Loucy (cell line): ENCODE measurements at regions not wholly inside any gene's neighbourhood (a gene's known extent, or its start where the extent isn't known, plus 50 kb on each side); places are given as distances from the start of the nearest gene placed in this dataset.

Experiments
- H2AFZ ChIP-seq: fragments of 200-600 bp; sonication (generic); 2 replicates; pipeline ENCODE4 v1.6.0; 2016; ENCODE audit warnings: antibody characterized with exemption, mild to moderate bottlenecking, low read length, moderate library complexity
- H3F3A ChIP-seq: fragments of 200-600 bp; 2 replicates; pipeline ENCODE4 v1.6.0; 2016; ENCODE audit warnings: antibody characterized with exemption, low read depth, mild to moderate bottlenecking
- H3K27me3 ChIP-seq: fragments of 200-600 bp; sonication (generic); 2 replicates; pipeline ENCODE4 v1.6.1; 2014; ENCODE audit warnings: low read length, mild to moderate bottlenecking; ENCODE audit not compliant: insufficient read depth, poor library complexity, severe bottlenecking
- H3K36me3 ChIP-seq: fragments of 200-600 bp; sonication (generic); 2 replicates; pipeline ENCODE4 v1.6.1; 2016; ENCODE audit warnings: low read length; ENCODE audit not compliant: insufficient read depth
- H3K4me1 ChIP-seq: fragments of 200-600 bp; sonication (generic); 2 replicates; pipeline ENCODE4 v1.5.1; 2014; ENCODE audit warnings: low read length, mild to moderate bottlenecking; ENCODE audit not compliant: insufficient read depth, poor library complexity, severe bottlenecking
- H3K4me2 ChIP-seq: fragments of 200-600 bp; sonication (generic); 2 replicates; pipeline ENCODE4 v1.6.0; 2014; ENCODE audit warnings: antibody characterized with exemption, low read length, low read depth, mild to moderate bottlenecking; ENCODE audit not compliant: poor library complexity, severe bottlenecking
- H3K4me3 ChIP-seq: fragments of 200-600 bp; sonication (generic); 2 replicates; pipeline ENCODE4 v1.5.1; 2014; ENCODE audit warnings: low read length, mild to moderate bottlenecking, mixed read lengths; ENCODE audit not compliant: poor library complexity, severe bottlenecking
- H3K79me2 ChIP-seq: fragments of 200-600 bp; sonication (generic); 2 replicates; pipeline ENCODE4 v1.6.1; 2014; ENCODE audit warnings: low read length; ENCODE audit not compliant: insufficient read depth
- H3K9ac ChIP-seq: fragments of 200-600 bp; sonication (generic); 2 replicates; pipeline ENCODE4 v1.6.0; 2014; ENCODE audit warnings: mild to moderate bottlenecking, low read depth, low read length, moderate library complexity; ENCODE audit not compliant: poor library complexity, severe bottlenecking
- H3K9me2 ChIP-seq: fragments of 200-600 bp; sonication (generic); replicated peaks from 2 replicates; pipeline ENCODE4 v1.6.1; 2016; ENCODE audit warnings: low read depth, low read length, mixed read lengths
- H3K9me3 ChIP-seq: fragments of 200-600 bp; sonication (generic); 2 replicates; pipeline ENCODE4 v1.6.1; 2014; ENCODE audit warnings: mild to moderate bottlenecking, antibody characterized with exemption, low read length, low read depth; ENCODE audit not compliant: insufficient read depth
- H4K20me1 ChIP-seq: fragments of 200-600 bp; sonication (generic); 2 replicates; pipeline ENCODE4 v1.6.0; 2014; ENCODE audit warnings: antibody characterized with exemption, low read length, mild to moderate bottlenecking; ENCODE audit not compliant: insufficient read depth, poor library complexity, severe bottlenecking
- CTCF ChIP-seq: fragments of 200-600 bp; sonication (generic); conservative IDR thresholded peaks from 2 replicates; pipeline ENCODE4 v1.5.1; 2014; ENCODE audit warnings: mild to moderate bottlenecking, antibody characterized with exemption, low read length
- EZH2phosphoT487 ChIP-seq: fragments of 200-600 bp; IDR thresholded peaks from 2 replicates; pipeline ENCODE4 v1.6.1; 2018; ENCODE audit warnings: antibody characterized with exemption, mild to moderate bottlenecking, moderate library complexity, borderline replicate concordance

- Histone ChIP-seq H3K4me3 (no peak overlapping the region), H3K9me2 (no peaks in the 10 kb centered on the region), H3K9ac (no peak overlapping the region), H3K4me1 (no peaks in the 10 kb centered on the region), H3K27me3 (no peaks in the 10 kb centered on the region), H3K9me3 (no peaks in the 10 kb centered on the region), H3K36me3 (no peaks in the 10 kb centered on the region), H3F3A (no peaks in the 10 kb centered on the region), H2AFZ (no peak overlapping the region), H3K4me2 (no peak overlapping the region), H4K20me1 (no peaks in the 10 kb centered on the region), H3K79me2 (no peaks in the 10 kb centered on the region)
- no peak for TF ChIP-seq CTCF
- TF ChIP-seq EZH2phosphoT487 = no peak
Observed at GRCh38 chr3:116946376-116946775, 236.8 kb downstream of the TUSC7 start.

DNA sequence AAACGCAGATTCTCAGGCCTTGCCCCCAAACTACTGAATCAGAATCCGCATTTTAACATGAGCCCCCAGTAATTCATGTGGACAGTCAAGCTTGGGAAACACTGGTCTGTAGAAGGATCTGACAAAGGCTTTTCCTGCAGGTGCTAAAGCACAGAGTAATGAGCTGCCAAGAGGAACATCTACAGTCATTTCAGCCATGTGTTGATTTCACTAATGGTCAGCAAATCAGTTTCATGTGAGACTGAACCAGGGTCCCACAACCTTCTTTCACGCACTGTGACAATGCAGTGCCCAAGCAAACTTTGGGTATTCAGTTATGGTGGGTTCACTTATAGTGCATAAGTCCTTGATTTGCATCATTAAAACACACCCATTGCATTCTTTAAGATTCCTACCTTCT, 237.6 kb downstream of the TUSC7 start:
- no peaks in the 10 kb centered on the region for H4K20me1 ChIP-seq
- H3F3A ChIP-seq = no peaks in the 10 kb centered on the region
- H3K27me3 ChIP-seq = no peaks in the 10 kb centered on the region
- TF ChIP-seq EZH2phosphoT487 (no peak), CTCF (no peak)
- no peaks in the 10 kb centered on the region for H3K36me3 ChIP-seq
- H2AFZ ChIP-seq = no peak overlapping the region
- H3K9ac ChIP-seq = no peak overlapping the region
- H3K4me2 ChIP-seq = no peak overlapping the region
- H3K4me3 ChIP-seq = no peak overlapping the region
- H3K9me2 ChIP-seq = no peaks in the 10 kb centered on the region
- H3K4me1 ChIP-seq = no peaks in the 10 kb centered on the region
- no peaks in the 10 kb centered on the region for H3K79me2 ChIP-seq
- H3K9me3 ChIP-seq = no peaks in the 10 kb centered on the region

GRCh38 chr3:116947809-116948208, 238.2 kb downstream of the TUSC7 start:
- H3K9me2 ChIP-seq = no peaks in the 10 kb centered on the region
- H3K79me2 ChIP-seq = no peaks in the 10 kb centered on the region
- no peak overlapping the region for H3K4me2 ChIP-seq
- no peaks in the 10 kb centered on the region for H3K4me1 ChIP-seq
- no peaks in the 10 kb centered on the region for H3K36me3 ChIP-seq
- H3K4me3 ChIP-seq = no peak overlapping the region
- no peaks in the 10 kb centered on the region for H3F3A ChIP-seq
- TF ChIP-seq CTCF (no peak), EZH2phosphoT487 (no peak)
- no peak overlapping the region for H3K9ac ChIP-seq
- H2AFZ ChIP-seq = no peak overlapping the region
- no peaks in the 10 kb centered on the region for H4K20me1 ChIP-seq
- no peaks in the 10 kb centered on the region for H3K27me3 ChIP-seq
- no peaks in the 10 kb centered on the region for H3K9me3 ChIP-seq
